ENCODE measurements at regions not wholly inside any gene's neighbourhood (a gene's known extent, or its start where the extent isn't known, plus 50 kb on each side); places are given as distances from the start of the nearest gene placed in this dataset.

- no peak overlapping the region for H3K4me2 ChIP-seq (replicated peaks; ENCODE audit: low read depth, low read length, poor library complexity, severe bottlenecking)
- H3K79me2 ChIP-seq (ENCODE audit: control insufficient read depth, insufficient read depth, low read length): no peaks in the 10 kb centered on the region
- ChIA-PET CTCF (no interaction called here), POLR2A (no interaction called here)
- intact Hi-C loops (cut with micrococcal nuclease): no loop called here
- H3K4me3 ChIP-seq (ENCODE audit: control extremely low read depth in 1 of 5, extremely low read depth in 1 of 5, insufficient read depth in 1 of 5, low read depth in 2 of 5, low read length in 4 of 5): no peak overlapping the region
- H3K27me3 Mint-ChIP-seq: no peaks in the 10 kb centered on the region
- whole genome bisulfite sequencing (ENCODE audit: insufficient coverage): no CpG with 5 or more reads among the region's 1 CpG
- TF ChIP-seq, protein P1, sequence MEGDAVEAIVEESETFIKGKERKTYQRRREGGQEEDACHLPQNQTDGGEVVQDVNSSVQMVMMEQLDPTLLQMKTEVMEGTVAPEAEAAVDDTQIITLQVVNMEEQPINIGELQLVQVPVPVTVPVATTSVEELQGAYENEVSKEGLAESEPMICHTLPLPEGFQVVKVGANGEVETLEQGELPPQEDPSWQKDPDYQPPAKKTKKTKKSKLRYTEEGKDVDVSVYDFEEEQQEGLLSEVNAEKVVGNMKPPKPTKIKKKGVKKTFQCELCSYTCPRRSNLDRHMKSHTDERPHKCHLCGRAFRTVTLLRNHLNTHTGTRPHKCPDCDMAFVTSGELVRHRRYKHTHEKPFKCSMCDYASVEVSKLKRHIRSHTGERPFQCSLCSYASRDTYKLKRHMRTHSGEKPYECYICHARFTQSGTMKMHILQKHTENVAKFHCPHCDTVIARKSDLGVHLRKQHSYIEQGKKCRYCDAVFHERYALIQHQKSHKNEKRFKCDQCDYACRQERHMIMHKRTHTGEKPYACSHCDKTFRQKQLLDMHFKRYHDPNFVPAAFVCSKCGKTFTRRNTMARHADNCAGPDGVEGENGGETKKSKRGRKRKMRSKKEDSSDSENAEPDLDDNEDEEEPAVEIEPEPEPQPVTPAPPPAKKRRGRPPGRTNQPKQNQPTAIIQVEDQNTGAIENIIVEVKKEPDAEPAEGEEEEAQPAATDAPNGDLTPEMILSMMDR (IDR thresholded peaks at IDR 0.05): no peak
- TF ChIP-seq EZH2 (IDR thresholded peaks at IDR 0.05; ENCODE audit: borderline replicate concordance, insufficient read depth, low read depth, low read length, poor library complexity, severe bottlenecking): no peak
- no peak overlapping the region for H3K27ac Mint-ChIP-seq
- ATAC-seq (ENCODE audit: low read depth) (no peak), DNase-seq (no peak)
- no peaks in the 10 kb centered on the region for H3K9me3 ChIP-seq (ENCODE audit: control extremely low read depth in 1 of 3, control insufficient read depth in 2 of 3, insufficient read depth in 1 of 3, low read length in 2 of 3)
- no peaks in the 10 kb centered on the region for H3K4me1 ChIP-seq (ENCODE audit: control insufficient read depth in 2 of 2, insufficient read depth in 2 of 2, low read length in 2 of 2)
- H3K9me3 Mint-ChIP-seq (ENCODE audit: insufficient read depth): no peaks in the 10 kb centered on the region
- no peaks in the 10 kb centered on the region for H3K4me1 Mint-ChIP-seq
- no peak overlapping the region for H3K27ac ChIP-seq (ENCODE audit: low read length in 2 of 2)
- no peak overlapping the region for H2AFZ ChIP-seq (ENCODE audit: insufficient read depth, low read depth, low read length, poor library complexity, severe bottlenecking)
- H3K27me3 ChIP-seq (replicated peaks in 1 of 4; ENCODE audit: control extremely low read depth in 1 of 4, control insufficient read depth in 3 of 4, insufficient read depth in 4 of 4, low read length in 3 of 4): peaks cover 0 to 4% (median 0%) of the 10 kb centered on the region in 4 experiments
- H3K4me3 Mint-ChIP-seq: no peak overlapping the region
- no peaks in the 10 kb centered on the region for H3K36me3 ChIP-seq (replicated peaks in 1 of 2; ENCODE audit: control extremely low read depth in 1 of 2, control insufficient read depth in 1 of 2, extremely low read depth in 1 of 2, insufficient read depth in 2 of 2, low read length in 1 of 2)
- H3K9ac ChIP-seq (ENCODE audit: low read length): no peak overlapping the region
- H4K20me1 ChIP-seq (ENCODE audit: control insufficient read depth, insufficient read depth, low read length, poor library complexity, severe bottlenecking): no peaks in the 10 kb centered on the region
Observed at GRCh38 chr10:56606202-56606601, 245.1 kb upstream of the ZWINT start.

- Histone ChIP-seq H2AFZ (ENCODE audit: insufficient read depth, low read depth, low read length, poor library complexity, severe bottlenecking) (no peak overlapping the region), H3K9ac (ENCODE audit: low read length) (no peak overlapping the region), H3K27me3 (replicated peaks in 1 of 4; ENCODE audit: control extremely low read depth in 1 of 4, control insufficient read depth in 3 of 4, insufficient read depth in 4 of 4, low read length in 3 of 4) (peaks cover 0 to 4% (median 0%) of the 10 kb centered on the region in 4 experiments), H3K4me3 (ENCODE audit: control extremely low read depth in 1 of 5, extremely low read depth in 1 of 5, insufficient read depth in 1 of 5, low read depth in 2 of 5, low read length in 4 of 5) (no peak overlapping the region), H3K79me2 (ENCODE audit: control insufficient read depth, insufficient read depth, low read length) (no peaks in the 10 kb centered on the region), H3K27ac (ENCODE audit: low read length in 2 of 2) (no peak overlapping the region), H3K36me3 (replicated peaks in 1 of 2; ENCODE audit: control extremely low read depth in 1 of 2, control insufficient read depth in 1 of 2, extremely low read depth in 1 of 2, insufficient read depth in 2 of 2, low read length in 1 of 2) (no peaks in the 10 kb centered on the region), H3K9me3 (ENCODE audit: control extremely low read depth in 1 of 3, control insufficient read depth in 2 of 3, insufficient read depth in 1 of 3, low read length in 2 of 3) (no peaks in the 10 kb centered on the region), H3K4me2 (replicated peaks; ENCODE audit: low read depth, low read length, poor library complexity, severe bottlenecking) (no peak overlapping the region), H3K4me1 (ENCODE audit: control insufficient read depth in 2 of 2, insufficient read depth in 2 of 2, low read length in 2 of 2) (no peaks in the 10 kb centered on the region), H4K20me1 (ENCODE audit: control insufficient read depth, insufficient read depth, low read length, poor library complexity, severe bottlenecking) (no peaks in the 10 kb centered on the region)
- H3K27me3 Mint-ChIP-seq: no peaks in the 10 kb centered on the region
- no peak overlapping the region for H3K4me3 Mint-ChIP-seq
- intact Hi-C loops (cut with micrococcal nuclease): no loop called here
- 39% methylated on average over 6 of the region's 8 CpGs for WGBS (ENCODE audit: insufficient coverage)
- POLR2A ChIA-PET: no interaction called here
- H3K27ac Mint-ChIP-seq: no peak overlapping the region
- no peaks in the 10 kb centered on the region for H3K9me3 Mint-ChIP-seq (ENCODE audit: insufficient read depth)
- no peak for TF ChIP-seq EZH2 (IDR thresholded peaks at IDR 0.05; ENCODE audit: borderline replicate concordance, insufficient read depth, low read depth, low read length, poor library complexity, severe bottlenecking)
- TF ChIP-seq, protein P1 (IDR thresholded peaks at IDR 0.05): no peak
- ATAC-seq (ENCODE audit: low read depth) (no peak), DNase-seq (no peak)
- no peaks in the 10 kb centered on the region for H3K4me1 Mint-ChIP-seq
- CTCF ChIA-PET: no interaction called here
Observed at GRCh38 chr10:56605051-56605450, 244.0 kb upstream of the ZWINT start.
